Mucosa of descending colon (tissue), 3 donors: ENCODE measurements at regions not wholly inside any gene's neighbourhood (a gene's known extent, or its start where the extent isn't known, plus 50 kb on each side); places are given as distances from the start of the nearest gene placed in this dataset.

Experiments
- ATAC-seq: fragments of 200-7000 bp; cut with Tn5 transposase; one replicate; pipeline ENCODE4 v1.9.1; 2020; ENCODE audit warnings: mild to moderate bottlenecking, moderate library complexity
- DNase-seq, 3 donors: peaks; one replicate each; pipeline ENCODE4 v3.0.0-alpha.2; 2020
- H3K36me3 ChIP-seq: fragments of 200-600 bp; one replicate; pipeline ENCODE4 v1.8.0; 2021; ENCODE audit warnings: low read depth, mild to moderate bottlenecking
- H3K4me1 ChIP-seq: fragments of 200-600 bp; one replicate; pipeline ENCODE4 v1.8.0; 2021; ENCODE audit warnings: low read depth, mild to moderate bottlenecking
- H3K4me3 ChIP-seq: fragments of 200-600 bp; one replicate; pipeline ENCODE4 v1.8.0; 2021; ENCODE audit warnings: mild to moderate bottlenecking
- H3K9me3 ChIP-seq: fragments of 200-600 bp; one replicate; pipeline ENCODE4 v1.8.0; 2021; ENCODE audit warnings: mild to moderate bottlenecking
- intact Hi-C, 2 donors: fragments of 100-400 bp; cut with DNase I in 1 of 2; cut with micrococcal nuclease in 1 of 2; formaldehyde crosslinking; loops; one replicate each; pipeline versions ENCODE4 v1.11.0 to v1.11.1; 2022; cut with DNase I, micrococcal nuclease
- TF ChIP-seq, protein P1 (sequence below): fragments of 200-600 bp; IDR thresholded peaks from one replicate; pipeline ENCODE4 v1.8.0; 2022; ENCODE audit warnings: antibody characterized with exemption, mild to moderate bottlenecking
- donor health status: DM: no; HTN: no; CAD: no; lungs with moderate emphysema.
- donor health status: DM: no; HTN: no; CAD: no.
- donor health status: DM: no; HTN: yes; CAD: no.

DNA sequence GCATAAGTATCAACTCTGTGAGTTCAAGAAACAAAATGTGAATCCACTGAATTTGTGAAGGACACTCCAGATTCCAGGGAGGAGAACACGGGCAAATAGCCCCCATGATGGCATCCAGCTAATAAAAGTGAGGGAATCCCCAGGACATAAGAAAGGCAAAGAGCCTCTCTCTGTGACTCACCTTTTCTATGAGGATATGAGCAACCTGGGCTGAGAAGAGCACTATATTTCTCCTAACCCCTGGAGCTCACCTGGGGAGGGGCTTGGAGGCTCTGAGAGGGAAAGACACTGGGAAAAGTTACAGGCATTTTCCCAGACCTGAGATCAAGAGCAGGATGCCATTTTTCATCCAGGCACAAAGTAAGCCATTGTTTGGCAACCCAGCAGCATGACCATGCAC is 1298.8 kb downstream of the PLA2G4A start:
- ATAC-seq (no peak), DNase-seq (no peak)
- intact Hi-C loops, result no loop called here
- Histone ChIP-seq H3K9me3 (peaks cover 22% of the 10 kb centered on the region), H3K4me1 (no peaks in the 10 kb centered on the region), H3K36me3 (no peaks in the 10 kb centered on the region), H3K4me3 (no peak overlapping the region)
- TF ChIP-seq, protein P1, sequence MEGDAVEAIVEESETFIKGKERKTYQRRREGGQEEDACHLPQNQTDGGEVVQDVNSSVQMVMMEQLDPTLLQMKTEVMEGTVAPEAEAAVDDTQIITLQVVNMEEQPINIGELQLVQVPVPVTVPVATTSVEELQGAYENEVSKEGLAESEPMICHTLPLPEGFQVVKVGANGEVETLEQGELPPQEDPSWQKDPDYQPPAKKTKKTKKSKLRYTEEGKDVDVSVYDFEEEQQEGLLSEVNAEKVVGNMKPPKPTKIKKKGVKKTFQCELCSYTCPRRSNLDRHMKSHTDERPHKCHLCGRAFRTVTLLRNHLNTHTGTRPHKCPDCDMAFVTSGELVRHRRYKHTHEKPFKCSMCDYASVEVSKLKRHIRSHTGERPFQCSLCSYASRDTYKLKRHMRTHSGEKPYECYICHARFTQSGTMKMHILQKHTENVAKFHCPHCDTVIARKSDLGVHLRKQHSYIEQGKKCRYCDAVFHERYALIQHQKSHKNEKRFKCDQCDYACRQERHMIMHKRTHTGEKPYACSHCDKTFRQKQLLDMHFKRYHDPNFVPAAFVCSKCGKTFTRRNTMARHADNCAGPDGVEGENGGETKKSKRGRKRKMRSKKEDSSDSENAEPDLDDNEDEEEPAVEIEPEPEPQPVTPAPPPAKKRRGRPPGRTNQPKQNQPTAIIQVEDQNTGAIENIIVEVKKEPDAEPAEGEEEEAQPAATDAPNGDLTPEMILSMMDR, result no peak

DNA sequence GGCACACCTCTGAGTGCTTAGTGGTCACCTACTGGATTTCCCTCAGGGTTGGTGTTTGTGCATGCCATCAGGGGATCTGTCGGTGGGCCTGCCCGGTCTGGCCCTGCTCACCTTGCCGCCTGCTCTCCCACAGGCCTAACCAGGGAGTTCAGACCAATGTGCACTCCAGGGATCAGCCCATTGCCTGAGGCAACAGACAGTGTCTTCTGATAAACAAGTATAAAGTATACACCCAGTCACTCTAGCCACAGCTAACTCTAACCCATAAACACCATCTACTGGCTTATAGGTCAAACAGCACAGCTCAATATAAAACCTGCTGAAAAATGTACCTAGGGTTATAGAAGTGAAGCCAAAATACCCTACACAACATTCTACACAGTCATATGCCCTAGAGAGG is 1300.0 kb downstream of the PLA2G4A start:
- intact Hi-C loops, result no loop called here
- no peak overlapping the region for H3K4me3 ChIP-seq
- ATAC-seq (no peak), DNase-seq (no peak)
- no peaks in the 10 kb centered on the region for H3K36me3 ChIP-seq
- peaks cover 25% of the 10 kb centered on the region for H3K9me3 ChIP-seq
- TF ChIP-seq, protein P1, result no peak
- H3K4me1 ChIP-seq, result no peaks in the 10 kb centered on the region

DNA sequence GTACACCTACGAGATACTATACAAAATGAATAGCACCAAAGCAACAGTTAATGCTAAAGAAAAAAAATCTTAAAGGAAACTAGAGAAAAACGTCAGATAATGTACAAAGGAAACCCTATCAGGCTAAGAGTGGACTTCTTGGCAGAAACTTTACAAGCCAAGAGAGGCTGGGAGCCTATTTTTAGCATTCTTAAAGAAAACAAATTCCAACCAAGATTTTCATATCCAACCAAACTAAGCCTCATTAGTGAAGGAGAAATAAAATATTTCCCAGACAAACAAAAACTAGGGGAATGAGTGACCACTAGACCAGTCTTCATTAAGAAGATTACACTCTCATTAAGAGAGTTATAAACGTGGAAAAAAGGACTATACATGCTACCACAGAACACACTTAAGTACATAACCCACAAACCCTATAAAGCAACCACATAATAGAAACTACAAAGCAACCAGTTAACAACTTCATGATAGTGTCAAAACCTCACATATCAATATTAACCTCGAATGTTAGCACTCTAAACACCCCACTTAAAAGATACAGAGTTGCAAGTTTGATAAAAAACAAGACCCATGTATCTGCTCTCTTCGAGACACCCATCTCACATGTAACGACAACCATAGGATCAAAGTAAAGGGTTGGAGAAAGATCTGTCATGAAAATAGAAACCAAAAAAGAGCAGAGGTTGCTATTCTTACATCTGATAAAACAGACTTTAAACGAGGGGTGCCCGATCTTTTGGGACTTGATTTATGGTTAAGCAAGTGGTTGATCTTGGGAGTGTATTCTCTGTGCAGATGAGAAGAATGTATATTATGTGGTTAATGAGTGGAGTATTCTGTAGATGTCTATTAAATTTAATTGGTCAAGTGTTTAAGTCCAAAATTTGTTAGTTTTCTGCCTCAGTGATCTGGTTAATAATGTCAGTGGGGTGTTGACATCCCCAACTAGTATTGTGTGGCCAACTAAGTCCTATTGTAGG is 1301.4 kb downstream of the PLA2G4A start:
- H3K4me1 ChIP-seq, result no peaks in the 10 kb centered on the region
- DNase-seq (no peak), ATAC-seq (no peak)
- H3K9me3 ChIP-seq, result peaks cover 25% of the 10 kb centered on the region
- H3K36me3 ChIP-seq, result no peaks in the 10 kb centered on the region
- no peak overlapping the region for H3K4me3 ChIP-seq
- TF ChIP-seq, protein P1, result no peak
- intact Hi-C loops, result no loop called here

DNA sequence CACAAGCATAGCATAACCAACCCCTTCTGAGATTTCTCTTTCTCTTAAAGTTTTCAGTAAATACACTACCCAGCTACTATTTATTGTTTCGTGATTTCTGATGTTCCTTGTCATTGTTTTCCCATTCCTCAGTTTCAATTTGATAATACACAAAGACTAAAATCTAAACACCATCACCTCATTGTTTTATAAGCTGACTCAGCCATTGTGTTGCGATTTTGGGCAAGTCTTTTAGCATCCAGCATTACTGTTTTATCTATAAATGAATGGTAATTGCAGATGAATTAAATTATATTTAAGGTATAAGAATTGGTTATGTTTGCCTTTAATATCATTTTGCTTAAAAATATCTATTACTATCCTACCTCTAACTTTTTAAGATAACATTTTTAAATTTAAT is 1308.5 kb downstream of the PLA2G4A start:
- ATAC-seq (no peak), DNase-seq (no peak)
- Histone ChIP-seq H3K36me3 (no peaks in the 10 kb centered on the region), H3K4me1 (no peaks in the 10 kb centered on the region), H3K4me3 (no peak overlapping the region), H3K9me3 (peaks cover 6% of the 10 kb centered on the region)
- intact Hi-C loops, result no loop called here
- TF ChIP-seq, protein P1, result no peak

DNA sequence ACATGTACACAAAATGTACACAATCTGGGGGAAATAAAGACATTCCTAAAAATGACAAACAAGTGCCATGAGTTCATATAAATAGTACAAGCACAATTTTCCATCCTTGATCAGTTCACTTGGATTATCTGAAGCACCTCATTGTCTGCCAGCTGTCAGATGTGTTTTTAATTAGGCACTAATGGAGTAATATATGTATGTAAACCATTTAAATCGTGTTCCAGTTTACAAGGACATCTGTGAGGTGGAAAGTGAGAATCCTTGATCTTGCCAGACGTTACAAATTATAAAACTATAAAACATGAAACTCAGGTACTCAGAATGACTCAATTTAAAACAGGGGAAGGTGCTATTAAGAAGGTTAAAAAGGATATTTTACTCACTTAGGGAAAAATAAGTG is 1312.2 kb downstream of the PLA2G4A start:
- Histone ChIP-seq H3K4me3 (no peak overlapping the region), H3K4me1 (no peaks in the 10 kb centered on the region), H3K36me3 (no peaks in the 10 kb centered on the region), H3K9me3 (peaks cover 15% of the 10 kb centered on the region)
- DNase-seq (no peak), ATAC-seq (no peak)
- intact Hi-C loops, result no loop called here
- TF ChIP-seq, protein P1, result no peak
